ENCODE measurements at regions not wholly inside any gene's neighbourhood (a gene's known extent, or its start where the extent isn't known, plus 50 kb on each side); places are given as distances from the start of the nearest gene placed in this dataset.
"Not testable (repeated sequence)": the region's sequence is repeated elsewhere in the genome, so short reads cannot be mapped to it uniquely, and the experiment has no call there.

- no peak for DNase-seq
Measured at GRCh38 chr5:120917214-120917758, 453.2 kb downstream of the PRR16 start.

GRCh38 chr5:120919017-120919416, 454.9 kb downstream of the PRR16 start:
- DNase-seq, result no peak

GRCh38 chr5:120923026-120923425, 458.9 kb downstream of the PRR16 start:
- DNase-seq, result no peak

- DNase-seq, result no peak
Measured at GRCh38 chr5:120926471-120926870, 462.4 kb downstream of the PRR16 start.

- DNase-seq, result no peak
Measured at GRCh38 chr5:120927950-120928530, 463.9 kb downstream of the PRR16 start.

GRCh38 chr5:120932480-120932879, 468.4 kb downstream of the PRR16 start:
- DNase-seq, result no peak

GRCh38 chr5:120934031-120934430, 469.9 kb downstream of the PRR16 start:
- no peak for DNase-seq

- no peak for DNase-seq
Measured at GRCh38 chr5:120936652-120937051, 472.6 kb downstream of the PRR16 start.

GRCh38 chr5:120938604-120939003, 474.5 kb downstream of the PRR16 start:
- no peak for DNase-seq

GRCh38 chr5:120942596-120943350, 478.7 kb downstream of the PRR16 start:
- no peak for DNase-seq

- DNase-seq, result not testable (repeated sequence)
Measured at GRCh38 chr5:120949596-120949995, 485.5 kb downstream of the PRR16 start.

GRCh38 chr5:120953445-120953844, 489.3 kb downstream of the PRR16 start:
- DNase-seq, result not testable (repeated sequence)

GRCh38 chr5:120954255-120954654, 490.2 kb downstream of the PRR16 start:
- DNase-seq, result no peak

- DNase-seq, result no peak
Measured at GRCh38 chr5:120955795-120956194, 491.7 kb downstream of the PRR16 start.

- no peak for DNase-seq
Measured at GRCh38 chr5:120958877-120959485, 494.9 kb downstream of the PRR16 start.

- DNase-seq, result no peak
Measured at GRCh38 chr5:120960510-120960909, 496.4 kb downstream of the PRR16 start.

- DNase-seq, result no peak
Measured at GRCh38 chr5:120967366-120967765, 503.3 kb downstream of the PRR16 start.

GRCh38 chr5:120974690-120975089, 510.6 kb downstream of the PRR16 start:
- no peak for DNase-seq

- DNase-seq, result no peak
Measured at GRCh38 chr5:120982351-120982750, 518.3 kb downstream of the PRR16 start.

- no peak for DNase-seq
Measured at GRCh38 chr5:120985526-120985925, 521.4 kb downstream of the PRR16 start.

- DNase-seq, result no peak
Measured at GRCh38 chr5:120988491-120988890, 524.4 kb downstream of the PRR16 start.

- no peak for DNase-seq
Measured at GRCh38 chr5:120988941-120989340, 524.8 kb downstream of the PRR16 start.

Measured in anterior cingulate cortex (tissue), 58 donors.